CD4-positive, alpha-beta T cell (primary cell): ENCODE measurements at regions not wholly inside any gene's neighbourhood (a gene's known extent, or its start where the extent isn't known, plus 50 kb on each side); places are given as distances from the start of the nearest gene placed in this dataset.

ENCODE experiments used
- ATAC-seq: fragments of 200-7000 bp; cut with Tn5 transposase; one replicate; pipeline ENCODE4 v1.10.0; 2022; ENCODE audit warnings: mild to moderate bottlenecking; ENCODE audit not compliant: poor library complexity
- CTCF ChIA-PET: fragments of 350-600 bp; sonication (Branson Sonifier 250); formaldehyde crosslinking; loops from one replicate; lab custom pipeline; 2021; ENCODE audit warnings: antibody characterized with exemption, inconsistent platforms; lab: Charles Lee
- POLR2A ChIA-PET: fragments of 350-600 bp; sonication (Branson Sonifier 250); formaldehyde crosslinking; loops from one replicate; lab custom pipeline; 2021; ENCODE audit warnings: antibody characterized with exemption, inconsistent platforms; lab: Charles Lee
- DNase-seq, 14 experiments: peaks; one replicate each; pipeline ENCODE4 v3.0.0-alpha.2; 2013 to 2020; ENCODE audit warnings: mixed read lengths in 2 of 14
- H3K27ac ChIP-seq, 2 donors: one replicate each; pipeline versions ENCODE4 v1.5.1 to v1.7.0; 2013; ENCODE audit warnings: low read length in 2 of 2, low read depth in 1 of 2, mild to moderate bottlenecking in 1 of 2
- H3K27me3 ChIP-seq, 2 experiments: 1 replicate in 1 of 2; 2 replicates in 1 of 2; pipeline versions ENCODE4 v1.6.1 to v1.7.0; 2013; ENCODE audit warnings: low read length in 2 of 2, control low read depth in 1 of 2, mild to moderate bottlenecking in 1 of 2, moderate library complexity in 1 of 2; ENCODE audit not compliant: insufficient read depth in 2 of 2, control insufficient read depth in 1 of 2
- H3K36me3 ChIP-seq: one replicate; pipeline ENCODE4 v1.6.1; 2013; ENCODE audit warnings: low read length, control low read depth; ENCODE audit not compliant: insufficient read depth
- H3K4me1 ChIP-seq: one replicate; pipeline ENCODE4 v1.6.1; 2013; ENCODE audit warnings: low read length, control low read depth; ENCODE audit not compliant: insufficient read depth
- H3K4me3 ChIP-seq: one replicate; pipeline ENCODE4 v1.5.1; 2013; ENCODE audit warnings: mild to moderate bottlenecking, low read length, moderate library complexity
- H3K9me3 ChIP-seq, 2 experiments: 1 replicate in 1 of 2; 2 replicates in 1 of 2; pipeline versions ENCODE4 v1.6.1 to v1.7.0; 2013; ENCODE audit warnings: low read length in 2 of 2, mild to moderate bottlenecking in 2 of 2, control low read depth in 1 of 2, moderate library complexity in 1 of 2; ENCODE audit not compliant: control insufficient read depth in 1 of 2, insufficient read depth in 1 of 2
- H3K27ac Mint-ChIP-seq: one replicate; pipeline ENCODE4 v1.8.0; 2020; ENCODE audit warnings: mixed read lengths
- H3K27me3 Mint-ChIP-seq: one replicate; pipeline ENCODE4 v1.8.0; 2021; ENCODE audit warnings: mixed read lengths
- H3K36me3 Mint-ChIP-seq: one replicate; pipeline ENCODE4 v1.8.0; 2021; ENCODE audit warnings: low read depth, mixed read lengths
- H3K4me1 Mint-ChIP-seq: one replicate; pipeline ENCODE4 v1.8.0; 2021; ENCODE audit warnings: low read depth, mixed read lengths
- H3K4me3 Mint-ChIP-seq: one replicate; pipeline ENCODE4 v1.8.0; 2020; ENCODE audit warnings: mild to moderate bottlenecking, mixed read lengths
- H3K9me3 Mint-ChIP-seq: one replicate; pipeline ENCODE4 v1.8.0; 2020; ENCODE audit warnings: mixed read lengths
- intact Hi-C, 2 experiments: fragments of 100-400 bp; cut with DNase I in 1 of 2; cut with micrococcal nuclease in 1 of 2; formaldehyde crosslinking; loops; one replicate each; pipeline versions ENCODE4 v1.15.1 to v1.9.0; 2023 to 2025; cut with DNase I, micrococcal nuclease
- TF ChIP-seq, protein P1 (sequence below): fragments of 200-600 bp; IDR thresholded peaks from one replicate; pipeline ENCODE4 v1.8.0; 2022; ENCODE audit warnings: antibody characterized with exemption, mild to moderate bottlenecking

DNA sequence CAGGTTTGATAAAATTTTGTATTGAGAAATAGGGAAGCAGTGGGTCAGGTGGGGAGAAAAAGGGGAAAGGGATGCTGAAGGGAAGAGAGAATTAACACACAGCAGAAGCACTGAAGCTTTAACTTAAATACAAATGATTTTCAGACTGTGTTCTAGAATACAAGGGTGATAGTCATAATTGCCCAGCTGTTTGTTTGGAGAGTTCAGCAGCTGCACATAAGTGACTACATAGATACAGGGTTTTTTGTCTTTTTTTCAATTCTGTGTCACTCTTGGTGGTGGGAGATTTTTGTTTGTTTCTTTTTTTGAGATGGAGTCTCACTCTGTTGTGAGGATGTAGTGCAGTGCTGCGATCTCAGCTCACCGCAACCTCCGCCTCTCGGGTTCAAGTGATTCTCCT is 590.4 kb upstream of the SEMA6A start:
- Histone ChIP-seq H3K4me1 (no peaks in the 10 kb centered on the region), H3K4me3 (no peak overlapping the region), H3K27ac (no peak overlapping the region), H3K36me3 (no peaks in the 10 kb centered on the region), H3K9me3 (peaks cover 0 to 4% of the 10 kb centered on the region in 2 experiments), H3K27me3 (no peaks in the 10 kb centered on the region)
- ATAC-seq, result no peak
- intact Hi-C loops, result no loop called here
- Mint-ChIP-seq H3K27me3 (no peaks in the 10 kb centered on the region), H3K4me3 (no peak overlapping the region), H3K36me3 (no peaks in the 10 kb centered on the region), H3K27ac (no peak overlapping the region), H3K4me1 (no peaks in the 10 kb centered on the region), H3K9me3 (peaks cover 4% of the 10 kb centered on the region)
- ChIA-PET CTCF (no interaction called here), POLR2A (no interaction called here)
- TF ChIP-seq, protein P1, sequence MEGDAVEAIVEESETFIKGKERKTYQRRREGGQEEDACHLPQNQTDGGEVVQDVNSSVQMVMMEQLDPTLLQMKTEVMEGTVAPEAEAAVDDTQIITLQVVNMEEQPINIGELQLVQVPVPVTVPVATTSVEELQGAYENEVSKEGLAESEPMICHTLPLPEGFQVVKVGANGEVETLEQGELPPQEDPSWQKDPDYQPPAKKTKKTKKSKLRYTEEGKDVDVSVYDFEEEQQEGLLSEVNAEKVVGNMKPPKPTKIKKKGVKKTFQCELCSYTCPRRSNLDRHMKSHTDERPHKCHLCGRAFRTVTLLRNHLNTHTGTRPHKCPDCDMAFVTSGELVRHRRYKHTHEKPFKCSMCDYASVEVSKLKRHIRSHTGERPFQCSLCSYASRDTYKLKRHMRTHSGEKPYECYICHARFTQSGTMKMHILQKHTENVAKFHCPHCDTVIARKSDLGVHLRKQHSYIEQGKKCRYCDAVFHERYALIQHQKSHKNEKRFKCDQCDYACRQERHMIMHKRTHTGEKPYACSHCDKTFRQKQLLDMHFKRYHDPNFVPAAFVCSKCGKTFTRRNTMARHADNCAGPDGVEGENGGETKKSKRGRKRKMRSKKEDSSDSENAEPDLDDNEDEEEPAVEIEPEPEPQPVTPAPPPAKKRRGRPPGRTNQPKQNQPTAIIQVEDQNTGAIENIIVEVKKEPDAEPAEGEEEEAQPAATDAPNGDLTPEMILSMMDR, result no peak
- no peak for DNase-seq

- TF ChIP-seq, protein P1, result no peak
- no peak overlapping the region for H3K27ac Mint-ChIP-seq
- POLR2A ChIA-PET, result no interaction called here
- H3K9me3 ChIP-seq, result peaks cover 0 to 4% of the 10 kb centered on the region in 2 experiments
- H3K27me3 Mint-ChIP-seq, result no peaks in the 10 kb centered on the region
- H3K27ac ChIP-seq, result no peak overlapping the region
- no peaks in the 10 kb centered on the region for H3K4me1 Mint-ChIP-seq
- H3K4me3 Mint-ChIP-seq, result no peak overlapping the region
- H3K4me3 ChIP-seq, result no peak overlapping the region
- no peaks in the 10 kb centered on the region for H3K4me1 ChIP-seq
- H3K36me3 ChIP-seq, result no peaks in the 10 kb centered on the region
- intact Hi-C loops, result no loop called here
- H3K27me3 ChIP-seq, result no peaks in the 10 kb centered on the region
- ATAC-seq (no peak), DNase-seq (no peak)
- CTCF ChIA-PET, result no interaction called here
- no peaks in the 10 kb centered on the region for H3K36me3 Mint-ChIP-seq
- no peaks in the 10 kb centered on the region for H3K9me3 Mint-ChIP-seq
Observed at GRCh38 chr5:117161718-117162335, 587.2 kb upstream of the SEMA6A start.

GRCh38 chr5:117160391-117160790 is 585.8 kb upstream of the SEMA6A start:
- no peaks in the 10 kb centered on the region for H3K27me3 Mint-ChIP-seq

More at GRCh38 chr5:117160391-117160790, 585.8 kb upstream of the SEMA6A start:
- Mint-ChIP-seq H3K27ac (no peak overlapping the region), H3K36me3 (no peaks in the 10 kb centered on the region), H3K9me3 (no peaks in the 10 kb centered on the region), H3K4me1 (no peaks in the 10 kb centered on the region), H3K4me3 (no peak overlapping the region)
- ChIA-PET POLR2A (no interaction called here), CTCF (no interaction called here)
- peaks cover 0 to 6% of the 10 kb centered on the region in 2 experiments for H3K9me3 ChIP-seq
- TF ChIP-seq, protein P1, result no peak
- DNase-seq (no peak), ATAC-seq (no peak)
- no peak overlapping the region for H3K27ac ChIP-seq
- intact Hi-C loops, result no loop called here
- H3K36me3 ChIP-seq, result no peaks in the 10 kb centered on the region
- H3K27me3 ChIP-seq, result no peaks in the 10 kb centered on the region
- H3K4me1 ChIP-seq, result no peaks in the 10 kb centered on the region
- H3K4me3 ChIP-seq, result no peak overlapping the region
